Middle frontal gyrus (tissue), 1 donor: ENCODE measurements at regions not wholly inside any gene's neighbourhood (a gene's known extent, or its start where the extent isn't known, plus 50 kb on each side); places are given as distances from the start of the nearest gene placed in this dataset.
"Not testable (repeated sequence)": the region's sequence is repeated elsewhere in the genome, so short reads cannot be mapped to it uniquely, and the experiment has no call there.

Experiments used
- DNase-seq: peaks from one replicate; pipeline ENCODE4 v3.0.0-alpha.2; 2015; ENCODE audit warnings: low spot score; ENCODE audit errors: extremely low spot score

DNA sequence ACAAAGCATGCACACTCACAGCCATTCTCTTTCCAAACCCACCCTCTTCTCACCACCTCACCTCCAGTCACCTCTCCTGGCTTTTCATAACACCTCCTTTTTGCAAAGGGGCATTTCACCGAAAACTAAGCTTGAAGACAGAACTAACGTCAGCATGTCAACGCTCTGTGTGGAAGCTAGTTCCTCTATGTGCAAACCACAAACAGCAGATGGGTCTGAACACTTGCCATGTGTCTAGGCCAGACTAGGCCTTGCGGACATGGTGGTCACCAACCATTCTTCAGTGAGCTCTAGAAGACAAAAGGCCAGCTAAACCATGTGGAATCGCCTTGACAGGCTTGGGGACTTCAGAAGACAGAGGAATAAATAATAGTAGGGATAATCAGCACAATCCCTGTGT lies 148.5 kb downstream of the TXNL1 start:
- no peak for DNase-seq

GRCh38 chr18:56488739-56489138 lies 149.7 kb downstream of the TXNL1 start:
- DNase-seq = no peak

DNA sequence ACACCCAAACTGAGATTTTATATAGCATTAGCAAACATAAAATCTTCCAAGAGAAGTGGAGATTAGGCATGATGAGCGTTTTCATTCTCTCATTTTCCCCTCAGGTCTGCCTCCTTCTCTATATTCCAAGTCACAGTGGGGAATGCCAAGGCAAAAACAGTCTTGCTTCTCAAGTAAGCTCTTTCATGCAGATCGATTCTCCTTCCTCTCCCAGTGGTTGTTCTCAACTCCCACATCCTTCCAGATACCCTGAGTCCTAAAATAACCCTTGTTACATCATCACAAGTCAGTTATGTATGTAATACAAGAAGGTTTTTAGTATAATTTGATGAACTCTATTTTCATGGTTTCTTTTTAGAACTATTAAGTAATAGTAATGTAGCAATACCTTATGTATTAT lies 150.6 kb downstream of the TXNL1 start:
- DNase-seq = no peak

- DNase-seq = no peak
Observed at GRCh38 chr18:56483386-56483785, 155.0 kb downstream of the TXNL1 start.

DNA sequence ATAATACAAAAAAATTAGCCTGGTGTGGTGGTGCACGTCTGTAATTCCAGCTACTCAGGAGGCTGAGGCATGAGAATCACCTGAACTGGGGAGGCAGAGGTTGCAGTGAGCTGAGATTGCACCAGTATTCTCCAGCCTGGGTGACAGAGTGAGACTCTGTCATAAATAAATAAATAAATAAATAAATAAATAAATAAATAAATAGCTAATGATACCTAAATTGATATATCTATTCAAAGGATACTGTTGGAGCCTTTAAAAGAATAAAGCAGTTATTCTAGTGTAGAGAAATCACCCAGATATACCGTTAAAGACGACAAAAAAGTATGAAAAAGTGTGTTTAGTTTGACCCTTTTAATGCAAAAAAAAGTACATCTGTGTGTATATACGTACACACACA lies 155.6 kb downstream of the TXNL1 start:
- not testable (repeated sequence) for DNase-seq

GRCh38 chr18:56481751-56482150 lies 156.6 kb downstream of the TXNL1 start:
- no peak for DNase-seq

DNA sequence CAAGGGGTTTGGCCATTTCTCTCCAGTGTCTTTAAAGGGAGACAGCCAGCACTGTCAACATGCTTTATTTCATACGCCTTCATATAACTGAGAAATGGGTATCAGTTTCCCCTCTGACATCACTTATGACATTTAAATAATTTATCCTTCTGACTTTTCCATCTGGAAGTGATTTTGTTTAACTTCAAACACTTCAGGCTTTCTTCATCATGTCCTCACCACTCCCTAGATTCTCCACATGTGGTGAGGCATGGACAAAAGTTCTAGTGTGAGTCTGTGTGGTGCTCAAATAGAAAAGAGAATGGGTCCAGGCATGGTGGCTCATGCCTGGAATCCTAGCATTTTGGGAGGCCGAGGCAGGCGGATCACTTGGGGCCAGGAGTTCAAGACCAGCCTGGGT lies 158.6 kb downstream of the TXNL1 start:
- no peak for DNase-seq

DNA sequence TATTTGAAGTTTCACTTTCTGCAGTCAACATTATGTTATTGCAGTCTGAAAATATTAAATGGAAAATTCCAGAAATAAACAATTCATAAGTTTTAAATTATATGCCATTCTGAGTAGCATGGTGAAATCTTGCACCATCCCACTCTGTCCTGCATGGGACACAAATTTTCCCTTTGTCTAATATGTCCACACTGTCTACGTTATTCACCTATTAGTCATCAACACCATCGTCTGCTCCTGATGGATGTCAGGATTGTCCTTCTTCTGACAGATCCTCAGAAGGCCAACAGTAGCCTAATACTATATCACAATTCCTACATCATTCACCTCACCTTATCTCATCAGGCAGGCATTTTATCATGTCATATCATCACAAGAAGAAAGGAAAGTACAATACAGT lies 163.1 kb downstream of the TXNL1 start:
- no peak for DNase-seq

GRCh38 chr18:56473400-56474024 lies 164.9 kb downstream of the TXNL1 start:
- no peak for DNase-seq

- DNase-seq = no peak
Observed at GRCh38 chr18:56470406-56471351, 167.7 kb downstream of the TXNL1 start.

DNA sequence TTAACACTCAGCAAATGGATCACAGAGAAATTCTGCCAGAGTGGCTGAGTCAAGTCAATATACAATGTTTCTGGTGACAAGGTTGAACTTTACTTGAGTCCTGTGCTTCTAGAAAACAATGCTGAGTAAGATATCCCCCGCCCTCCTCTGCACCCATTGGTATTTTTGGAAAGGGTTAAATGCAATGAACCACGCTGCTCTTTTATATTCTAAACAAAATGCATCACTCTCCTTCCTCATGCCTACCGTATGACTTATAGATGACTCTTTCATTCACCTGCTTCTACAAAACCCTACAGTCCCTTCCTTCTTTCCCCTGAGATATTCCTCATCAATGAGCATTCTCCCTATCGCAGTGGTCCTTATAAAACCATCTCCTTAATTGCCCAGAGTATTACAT lies 168.8 kb downstream of the TXNL1 start:
- DNase-seq = no peak

DNA sequence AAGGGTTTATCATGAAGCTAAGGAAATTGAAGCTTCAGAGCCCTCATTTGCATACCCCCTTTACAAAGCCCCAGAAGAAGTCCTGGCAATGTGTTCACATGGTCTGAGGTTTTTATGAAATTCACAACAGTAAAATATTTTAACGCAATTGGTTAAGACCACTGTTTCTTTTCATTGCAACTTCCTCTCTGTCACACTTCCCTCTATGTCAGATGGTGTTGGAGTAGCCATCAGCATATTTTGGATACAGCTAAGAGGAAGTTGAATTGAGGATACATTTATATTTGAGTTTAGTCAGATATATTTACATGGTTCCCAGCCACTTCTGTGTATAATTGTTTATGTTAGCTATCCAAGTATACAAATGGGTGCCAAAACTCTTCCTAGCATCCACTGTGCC lies 170.0 kb downstream of the TXNL1 start:
- DNase-seq = no peak

GRCh38 chr18:56462276-56462675 lies 176.1 kb downstream of the TXNL1 start:
- DNase-seq = no peak

- no peak for DNase-seq
Observed at GRCh38 chr18:56461151-56461550, 177.2 kb downstream of the TXNL1 start.

GRCh38 chr18:56460581-56460980 lies 177.8 kb downstream of the TXNL1 start:
- DNase-seq = no peak

DNA sequence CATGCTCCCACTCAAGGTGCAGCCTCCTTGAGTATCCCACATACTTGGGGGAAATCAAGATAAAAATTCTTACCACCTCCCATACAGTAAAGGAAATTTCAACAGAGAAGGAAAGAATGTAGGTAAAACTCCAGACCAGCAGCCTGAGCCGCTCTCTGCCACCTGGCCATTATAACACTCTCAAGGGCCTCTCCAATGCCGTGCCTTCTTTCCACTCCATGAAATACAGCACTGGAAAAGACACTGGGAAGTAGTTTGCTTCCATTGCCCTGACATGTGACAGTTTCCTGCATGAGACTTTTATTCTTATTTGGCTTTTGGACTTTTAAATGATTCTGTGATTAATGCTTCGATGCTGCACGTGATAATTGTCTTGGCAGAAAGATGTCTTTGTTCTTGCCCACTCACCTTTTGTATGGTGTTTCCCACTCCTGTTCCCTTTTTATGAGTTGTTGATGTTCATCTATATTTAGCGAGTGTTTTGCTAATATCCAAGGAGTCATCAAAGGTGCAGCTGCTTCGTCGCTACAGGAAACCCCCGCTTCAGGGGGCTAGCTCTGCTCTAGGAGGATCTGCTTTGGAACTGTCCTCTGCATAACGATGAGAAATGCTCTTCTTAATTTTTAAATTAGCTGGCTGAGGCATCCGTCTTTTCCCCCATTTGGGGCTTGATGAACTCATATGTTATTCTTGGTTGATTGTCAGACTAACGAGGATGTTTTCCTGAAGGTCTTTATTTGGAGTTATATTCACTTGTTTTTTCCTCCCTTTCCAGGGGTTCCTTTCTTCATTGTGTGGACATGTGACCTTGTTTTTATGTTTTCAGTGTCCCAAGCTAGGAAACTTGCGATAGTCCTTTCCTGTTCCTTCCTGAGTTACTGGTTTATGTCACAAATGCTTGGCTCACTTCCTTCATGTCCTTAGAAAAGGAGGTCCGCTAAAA lies 179.4 kb downstream of the TXNL1 start:
- no peak for DNase-seq

GRCh38 chr18:56455874-56456273 lies 182.5 kb downstream of the TXNL1 start:
- DNase-seq = no peak

GRCh38 chr18:56455141-56455540 lies 183.3 kb downstream of the TXNL1 start:
- DNase-seq = no peak

DNA sequence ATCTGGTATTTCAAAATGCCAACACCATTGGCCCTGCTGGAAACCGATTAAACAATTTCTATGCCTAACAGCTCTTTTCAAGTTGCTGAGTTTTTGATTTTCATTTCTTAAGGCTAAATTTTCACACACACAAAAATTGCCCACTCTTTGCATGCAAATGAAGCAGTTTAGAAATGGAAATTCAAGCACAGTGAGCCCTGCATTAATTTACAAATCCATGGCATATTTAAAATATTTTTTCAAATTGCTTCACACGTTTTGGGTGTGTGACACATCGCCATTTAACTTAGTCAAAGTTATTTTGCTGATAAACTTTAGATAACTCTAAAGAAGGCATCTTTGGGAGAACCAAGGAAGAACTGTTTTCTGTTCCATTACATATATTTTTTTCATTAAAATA lies 184.8 kb downstream of the TXNL1 start:
- DNase-seq = no peak

DNA sequence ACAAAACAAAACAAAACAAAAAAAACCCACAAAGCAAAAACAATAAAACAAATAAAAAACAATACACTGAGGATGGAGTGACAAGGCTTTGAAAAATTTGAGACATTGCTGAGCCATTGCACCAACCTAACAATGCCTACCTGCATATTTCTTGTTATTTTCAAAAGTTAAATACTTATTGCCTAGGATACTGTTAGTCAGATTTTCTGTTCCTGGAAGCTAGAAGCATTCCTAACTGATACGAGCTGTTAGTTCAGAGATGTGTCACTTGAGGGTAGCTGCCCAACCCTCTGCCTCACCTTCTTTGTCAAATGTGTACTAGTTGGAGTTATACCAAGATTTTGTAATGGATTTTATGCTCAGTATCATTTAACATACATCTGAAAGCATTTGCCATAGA lies 187.2 kb downstream of the TXNL1 start:
- DNase-seq = no peak

DNA sequence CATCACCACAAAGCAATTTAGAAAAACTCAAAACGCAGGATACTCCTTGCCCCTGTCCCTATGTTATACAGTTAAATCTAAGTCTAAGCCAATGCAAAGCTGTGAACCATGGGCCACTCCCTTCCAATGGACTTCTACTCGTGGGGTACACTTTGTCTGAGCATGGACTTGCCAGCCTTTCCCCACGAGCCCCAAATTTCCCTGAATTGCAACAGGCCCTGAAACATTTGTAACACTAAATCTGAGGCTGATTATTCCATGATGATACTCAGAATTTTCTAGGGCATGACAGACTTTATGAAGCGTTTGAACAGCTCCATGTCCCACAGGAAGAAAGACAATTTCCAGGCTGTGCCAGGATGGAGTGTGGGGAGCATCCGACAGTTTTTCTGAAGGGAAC lies 189.6 kb downstream of the TXNL1 start:
- DNase-seq = no peak

DNA sequence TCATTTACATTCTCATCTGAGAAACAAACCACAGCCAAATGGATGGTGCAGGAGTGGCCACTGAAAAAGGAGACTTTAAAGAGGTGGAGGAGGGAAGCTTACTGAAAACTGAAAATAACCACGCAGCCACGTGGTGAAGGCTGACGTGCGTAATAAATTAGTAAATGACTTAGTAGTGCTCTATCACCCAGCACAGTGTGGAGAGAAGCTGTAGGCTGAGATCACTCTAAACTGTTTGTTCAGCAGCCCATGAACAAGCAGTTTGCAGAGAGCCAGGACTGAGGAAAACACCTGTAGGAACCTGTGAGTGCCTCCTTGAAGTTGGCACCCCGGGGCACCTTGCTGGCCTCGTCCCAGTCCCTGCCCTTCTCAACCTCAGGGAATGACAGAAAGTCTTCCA lies 193.0 kb downstream of the TXNL1 start:
- no peak for DNase-seq
